ENCODE measurements at regions not wholly inside any gene's neighbourhood (a gene's known extent, or its start where the extent isn't known, plus 50 kb on each side); places are given as distances from the start of the nearest gene placed in this dataset.
"Not testable (repeated sequence)": the region's sequence is repeated elsewhere in the genome, so short reads cannot be mapped to it uniquely, and the experiment has no call there.

- H3K4me3 ChIP-seq (replicated peaks in 1 of 3); H3K27ac ChIP-seq; H3K27me3 ChIP-seq; intact Hi-C loops (cut with DNase I); H3K4me1 ChIP-seq; H3K9me3 ChIP-seq; DNase-seq; H3K36me3 ChIP-seq: not testable (repeated sequence)
- 80 to 99% methylated on average over 1 to 12 of the region's 13 CpGs for WGBS, 2 donors
Observed at GRCh38 chrX:23458957-23459356, 124.3 kb downstream of the PTCHD1 start.

GRCh38 chrX:23465105-23465791 is 130.6 kb downstream of the PTCHD1 start:
- H3K9me3 ChIP-seq = no peaks in the 10 kb centered on the region
- no peaks in the 10 kb centered on the region for H3K4me1 ChIP-seq
- H3K27ac ChIP-seq = no peak overlapping the region
- TF ChIP-seq CTCF (IDR thresholded peaks at IDR 0.05) = no peak
- no peaks in the 10 kb centered on the region for H3K36me3 ChIP-seq
- H3K4me3 ChIP-seq (replicated peaks in 1 of 3) = no peak overlapping the region
- 82 to 88% methylated on average over 3 of the region's 3 CpGs for WGBS, 2 donors
- intact Hi-C loops (cut with DNase I) = no loop called here
- DNase-seq = no peak
- H3K27me3 ChIP-seq = no peaks in the 10 kb centered on the region

- no peak for DNase-seq
- H3K4me3 ChIP-seq (replicated peaks in 1 of 3) = no peak overlapping the region
- intact Hi-C loops (cut with DNase I) = no loop called here
- no peaks in the 10 kb centered on the region for H3K9me3 ChIP-seq
- H3K4me1 ChIP-seq = no peaks in the 10 kb centered on the region
- TF ChIP-seq CTCF (IDR thresholded peaks at IDR 0.05) (no peak), POLR2A (IDR thresholded peaks at IDR 0.05) (no peak)
- H3K36me3 ChIP-seq = no peaks in the 10 kb centered on the region
- no peak overlapping the region for H3K27ac ChIP-seq
- WGBS, 2 donors = 71 to 72% methylated on average over 2 of the region's 2 CpGs
- H3K27me3 ChIP-seq = no peaks in the 10 kb centered on the region
Observed at GRCh38 chrX:23465985-23466384, 131.3 kb downstream of the PTCHD1 start.

GRCh38 chrX:23478056-23478455 is 143.4 kb downstream of the PTCHD1 start:
- 70 to 86% methylated on average over 2 of the region's 2 CpGs for whole genome bisulfite sequencing, 2 donors
- Histone ChIP-seq H3K4me3 (replicated peaks in 1 of 3) (no peak overlapping the region), H3K36me3 (no peaks in the 10 kb centered on the region), H3K4me1 (no peaks in the 10 kb centered on the region), H3K27me3 (no peaks in the 10 kb centered on the region), H3K27ac (no peak overlapping the region), H3K9me3 (no peaks in the 10 kb centered on the region)
- no peak for DNase-seq
- TF ChIP-seq CTCF (IDR thresholded peaks at IDR 0.05) = no peak
- TF ChIP-seq POLR2A (IDR thresholded peaks at IDR 0.05) = no peak
- intact Hi-C loops (cut with DNase I) = no loop called here

GRCh38 chrX:23478561-23478960 is 143.9 kb downstream of the PTCHD1 start:
- DNase-seq = no peak
- H3K9me3 ChIP-seq = no peaks in the 10 kb centered on the region
- H3K36me3 ChIP-seq = no peaks in the 10 kb centered on the region
- no peak overlapping the region for H3K4me3 ChIP-seq (replicated peaks in 1 of 3)
- no peak overlapping the region for H3K27ac ChIP-seq
- no peaks in the 10 kb centered on the region for H3K4me1 ChIP-seq
- no peaks in the 10 kb centered on the region for H3K27me3 ChIP-seq
- intact Hi-C loops (cut with DNase I) = no loop called here
- TF ChIP-seq POLR2A (IDR thresholded peaks at IDR 0.05) (no peak), CTCF (IDR thresholded peaks at IDR 0.05) (no peak)
- 83 to 85% methylated on average over 3 of the region's 3 CpGs for WGBS, 2 donors

- no peak overlapping the region for H3K27ac ChIP-seq
- H3K36me3 ChIP-seq = no peaks in the 10 kb centered on the region
- no peaks in the 10 kb centered on the region for H3K4me1 ChIP-seq
- H3K4me3 ChIP-seq (replicated peaks in 1 of 3) = no peak overlapping the region
- 59 to 65% methylated on average over 3 of the region's 3 CpGs for WGBS, 2 donors
- intact Hi-C loops (cut with DNase I) = no loop called here
- H3K27me3 ChIP-seq = no peaks in the 10 kb centered on the region
- DNase-seq = no peak
- H3K9me3 ChIP-seq = no peaks in the 10 kb centered on the region
- TF ChIP-seq POLR2A (IDR thresholded peaks at IDR 0.05) (no peak), CTCF (IDR thresholded peaks at IDR 0.05) (no peak)
Observed at GRCh38 chrX:23482561-23482960, 147.9 kb downstream of the PTCHD1 start.
